ENCODE measurements at regions not wholly inside any gene's neighbourhood (a gene's known extent, or its start where the extent isn't known, plus 50 kb on each side); places are given as distances from the start of the nearest gene placed in this dataset.

GRCh38 chr9:26368241-26368640 lies 524.4 kb downstream of the CAAP1 start:
- TF ChIP-seq GATA2 (IDR thresholded peaks at IDR 0.05; ENCODE audit: low read depth, low read length) = no peak
- TF ChIP-seq GATA3 (IDR thresholded peaks at IDR 0.05; ENCODE audit: low read depth, low read length) = no peak
